ENCODE measurements at regions not wholly inside any gene's neighbourhood (a gene's known extent, or its start where the extent isn't known, plus 50 kb on each side); places are given as distances from the start of the nearest gene placed in this dataset.

DNA sequence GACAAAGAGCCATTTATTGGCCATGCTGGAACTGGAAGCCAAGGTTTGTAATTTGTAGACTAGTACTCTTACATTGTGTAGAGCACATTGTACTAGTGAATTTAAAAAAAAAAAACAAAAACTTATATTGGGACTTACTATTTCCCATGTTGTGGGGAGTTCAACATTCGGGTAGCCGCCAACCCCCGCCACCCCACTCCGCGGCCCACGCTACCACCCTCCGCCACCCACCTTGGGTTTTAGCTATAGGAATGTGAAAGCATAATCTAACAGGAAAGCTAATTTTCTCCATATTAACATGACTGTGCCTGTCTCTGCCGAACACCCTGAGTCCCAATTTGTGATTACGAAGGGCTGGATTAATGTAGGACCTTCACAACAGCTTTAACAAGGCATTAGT is 275.8 kb downstream of the FIGN start:
- DNase-seq (ENCODE audit: low spot score), result no peak

DNA sequence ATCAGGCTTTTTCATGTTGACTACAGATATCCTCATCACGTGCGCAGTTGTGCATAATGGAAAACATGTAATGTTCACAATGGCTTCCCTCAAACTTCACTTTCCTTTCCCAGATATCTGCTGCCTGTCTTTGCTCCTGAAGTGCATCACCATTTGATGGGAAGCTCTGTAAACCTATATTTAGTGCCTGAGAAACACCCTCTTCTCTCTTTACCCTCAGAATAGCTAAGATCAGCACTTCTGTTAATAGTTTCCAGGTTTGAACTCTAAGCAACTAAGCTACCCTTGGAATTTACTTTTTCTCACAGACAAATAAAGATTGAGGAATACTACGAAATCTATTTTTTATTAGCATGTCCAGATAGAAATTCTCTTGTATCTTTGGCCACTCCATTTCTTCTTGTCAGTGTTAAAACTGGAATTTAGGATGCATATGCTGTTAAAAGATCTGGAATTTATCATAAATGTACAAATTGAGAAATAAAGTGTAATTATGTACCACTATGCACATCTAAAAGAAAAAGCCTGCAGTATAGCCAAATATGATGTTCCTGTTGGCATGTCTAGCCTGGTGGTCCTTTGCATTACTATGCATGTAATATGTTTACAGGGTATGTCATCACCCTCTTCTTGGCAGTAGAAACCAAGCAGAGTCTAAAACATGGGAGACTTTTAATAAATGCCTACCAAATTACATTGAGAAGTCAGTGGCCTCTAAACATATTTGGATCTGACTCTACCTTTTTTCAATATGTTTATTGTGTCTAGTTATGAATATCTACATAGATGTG is 278.7 kb downstream of the FIGN start:
- no peak for DNase-seq (ENCODE audit: low spot score)

DNA sequence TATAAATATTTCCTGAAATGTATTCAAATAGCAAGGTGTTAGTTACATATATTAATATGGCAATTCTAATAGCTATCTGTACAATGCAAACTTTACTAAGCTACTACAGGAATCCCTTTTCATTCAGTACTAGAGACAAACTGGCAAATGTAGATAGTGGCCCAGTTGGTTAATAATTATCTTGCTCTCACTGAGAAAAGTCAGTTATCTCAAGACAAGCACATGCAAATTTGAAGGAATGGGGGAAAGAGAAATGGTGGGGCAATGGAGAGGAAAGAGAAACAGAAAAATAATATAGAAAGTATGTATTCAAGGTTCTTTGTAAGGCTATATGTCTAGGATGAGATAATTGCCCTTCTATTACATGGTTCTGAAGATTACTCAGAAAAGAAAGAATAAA is 280.0 kb downstream of the FIGN start:
- no peak for DNase-seq (ENCODE audit: low spot score)

DNA sequence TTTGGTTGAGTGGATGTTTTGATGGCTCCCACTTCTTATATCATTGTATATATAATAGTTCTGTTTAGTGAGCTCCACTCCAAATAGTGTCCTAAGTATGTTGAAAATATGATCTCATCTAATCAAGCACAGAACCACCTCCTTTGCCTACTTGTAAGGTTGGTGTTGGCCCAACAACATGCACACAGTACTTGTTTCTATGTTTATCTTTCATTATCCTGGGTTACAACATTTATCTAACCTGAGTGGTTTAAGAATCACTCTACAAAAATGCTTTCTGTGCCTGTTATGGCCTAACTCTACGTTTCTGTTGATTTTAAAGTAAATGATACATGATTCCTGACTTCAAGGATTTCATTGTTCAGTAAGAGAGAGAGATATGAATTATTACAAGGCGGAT is 281.9 kb downstream of the FIGN start:
- no peak for DNase-seq (ENCODE audit: low spot score)

DNA sequence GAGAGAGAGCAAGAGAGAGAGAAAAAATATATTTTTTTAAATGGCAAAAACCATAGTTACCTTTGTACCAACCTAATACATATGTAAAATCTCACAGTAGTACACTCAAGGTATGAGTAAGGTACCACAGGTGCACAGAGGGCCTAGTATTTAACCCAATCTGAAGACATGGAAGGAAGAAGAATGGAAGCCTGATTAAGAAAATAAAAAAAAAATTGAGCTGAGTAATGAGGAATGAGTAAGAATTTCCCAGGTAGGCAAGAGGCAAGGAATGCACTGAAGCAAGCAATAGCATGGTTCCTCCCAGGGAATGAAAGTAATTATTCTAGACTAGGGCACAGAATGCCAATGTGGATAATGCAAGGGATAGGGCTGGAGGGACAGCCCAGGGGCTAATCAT is 294.2 kb downstream of the FIGN start:
- no peak for DNase-seq (ENCODE audit: low spot score)

DNA sequence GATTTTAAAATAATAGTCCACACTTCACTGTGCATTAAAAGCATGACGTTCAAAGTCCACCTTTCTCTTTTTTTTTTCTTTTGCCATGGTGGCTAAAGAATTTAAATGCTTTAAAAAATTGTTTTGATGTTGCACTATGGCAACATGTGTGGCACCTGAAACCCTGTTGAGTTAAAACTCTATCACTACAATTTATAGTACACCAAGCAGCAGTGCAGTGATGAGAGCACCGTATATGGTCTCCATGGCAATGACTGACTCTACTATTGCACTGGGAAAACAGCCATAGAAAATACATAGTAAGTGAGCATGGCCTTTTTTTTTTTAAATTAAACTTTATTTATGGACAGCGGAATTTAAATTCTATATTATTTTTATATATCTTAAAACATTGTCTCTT is 298.8 kb downstream of the FIGN start:
- DNase-seq (ENCODE audit: low spot score), result peak; percentile 2

DNA sequence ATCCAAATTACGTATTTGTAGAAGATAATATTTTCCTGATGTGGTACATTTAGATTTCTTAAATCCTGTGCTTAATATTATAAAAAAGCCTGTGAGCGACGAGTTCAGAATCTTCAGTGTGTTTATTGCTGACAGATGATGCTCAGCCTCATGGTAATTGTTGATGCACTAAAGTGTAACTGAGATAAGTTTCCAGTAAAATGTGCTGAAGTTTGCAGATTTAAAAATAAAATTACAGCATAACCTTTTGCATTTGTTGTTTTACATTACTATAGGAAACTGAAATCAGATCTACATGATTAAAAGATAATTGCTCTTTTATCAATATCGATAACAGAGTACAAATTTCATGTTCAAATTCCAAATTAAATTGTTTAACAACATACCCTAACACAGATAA is 307.6 kb downstream of the FIGN start:
- no peak for DNase-seq (ENCODE audit: low spot score)

DNA sequence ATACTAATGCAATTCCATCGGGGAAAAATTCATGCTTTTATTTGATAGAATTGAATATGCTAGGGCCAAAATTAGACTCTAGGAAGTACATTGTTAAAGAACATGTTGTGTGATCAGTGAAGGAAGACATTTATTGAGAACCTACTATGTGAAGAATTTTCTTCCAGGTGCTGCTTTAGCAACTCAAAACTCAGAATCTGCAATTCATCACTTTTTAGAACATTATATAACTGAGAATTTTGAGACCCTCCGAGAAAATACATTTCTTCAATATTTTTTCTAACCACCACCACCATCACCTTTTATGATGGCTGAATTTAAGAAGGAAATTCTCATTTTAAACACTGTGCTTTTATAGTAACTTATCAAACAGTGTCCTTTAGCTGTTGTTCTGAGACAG is 315.2 kb downstream of the FIGN start:
- DNase-seq (ENCODE audit: low spot score), result no peak

DNA sequence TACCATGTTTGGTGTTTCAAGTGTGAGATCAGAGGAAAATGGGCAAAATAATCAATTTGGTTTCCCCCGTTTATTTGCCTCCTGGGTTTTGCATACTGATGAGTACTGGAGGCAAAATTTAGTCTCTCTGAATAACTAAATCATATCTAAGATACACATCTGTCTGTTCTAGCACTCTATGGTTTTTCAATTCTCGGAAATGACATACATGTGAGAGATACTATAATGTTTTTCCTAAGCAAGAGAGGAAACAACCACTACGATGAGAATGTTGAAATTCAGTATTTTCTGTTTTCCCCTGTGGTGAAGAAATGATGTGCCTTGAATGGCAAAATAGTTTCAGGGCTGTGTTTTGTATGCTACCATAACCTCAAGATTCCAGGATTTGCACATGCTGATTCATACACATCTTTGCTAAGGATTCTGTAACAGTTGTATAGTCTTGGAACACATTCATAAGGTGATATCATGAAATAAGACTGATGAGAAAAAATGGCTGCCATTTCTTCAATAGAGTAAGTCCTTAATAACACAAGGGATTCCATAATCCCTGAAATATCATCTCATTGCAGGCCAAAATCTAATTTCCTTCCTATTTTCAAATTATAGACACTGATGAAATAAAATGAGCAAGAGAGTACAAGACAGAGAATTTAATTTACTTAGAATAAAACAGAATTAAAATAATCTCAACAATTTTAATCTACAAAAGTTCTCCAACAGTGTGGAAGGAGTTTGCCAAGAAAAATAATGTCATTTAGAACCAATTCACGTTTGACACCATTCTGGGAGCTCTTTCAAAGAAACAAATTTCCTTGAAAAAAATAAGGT is 316.6 kb downstream of the FIGN start:
- DNase-seq (ENCODE audit: low spot score), result no peak

DNA sequence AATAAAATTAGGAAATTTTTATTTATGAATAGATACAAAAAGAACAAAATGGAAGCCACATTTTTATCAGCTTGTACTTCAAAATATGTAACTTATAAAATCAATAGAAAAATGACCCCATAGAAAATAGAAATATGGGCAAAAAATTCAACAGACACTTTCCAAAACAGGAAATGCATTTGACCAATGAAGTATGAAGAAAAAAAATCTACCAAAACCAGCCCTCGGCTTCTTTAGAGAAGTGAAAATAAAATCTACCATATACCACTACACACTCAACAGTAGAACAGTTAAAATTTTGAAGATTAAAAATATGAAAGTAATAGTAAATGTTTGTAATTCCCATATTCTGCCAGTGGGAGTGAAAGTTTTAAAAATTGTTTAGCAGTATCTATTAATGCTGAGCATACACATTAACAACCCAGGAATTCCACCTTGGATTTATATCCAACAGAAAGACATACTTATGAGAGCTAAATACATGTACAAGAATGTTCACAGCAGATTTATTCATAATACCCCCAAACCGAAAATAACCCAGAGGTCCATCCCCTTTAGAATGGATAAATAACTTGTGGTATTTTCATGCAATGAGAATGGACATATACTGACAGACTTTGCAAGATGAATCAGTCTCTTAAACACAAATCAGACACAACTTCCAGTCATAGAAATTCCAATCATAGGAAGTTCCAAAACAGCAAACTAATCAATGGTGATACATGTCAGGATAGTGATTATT is 318.0 kb downstream of the FIGN start:
- DNase-seq (ENCODE audit: low spot score), result no peak

DNA sequence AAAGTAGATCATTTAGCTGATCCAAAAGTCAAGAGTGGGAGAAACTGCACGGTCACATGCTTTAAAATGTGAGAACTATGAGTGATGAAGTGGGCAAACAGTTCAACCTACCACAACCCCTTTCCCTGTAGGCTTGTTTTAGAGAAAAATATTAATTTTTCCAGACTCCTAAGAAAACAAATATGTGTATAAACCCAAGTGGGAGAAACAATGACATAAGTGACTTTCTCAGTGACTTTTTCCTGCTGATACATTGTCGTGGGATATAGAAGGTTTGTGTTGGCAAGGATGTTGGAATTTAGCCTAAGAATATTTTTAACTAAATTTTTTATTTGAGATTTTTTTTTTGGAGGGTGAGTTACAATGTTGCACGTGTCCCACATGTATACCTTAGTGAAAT is 321.7 kb downstream of the FIGN start:
- DNase-seq (ENCODE audit: low spot score), result no peak

DNA sequence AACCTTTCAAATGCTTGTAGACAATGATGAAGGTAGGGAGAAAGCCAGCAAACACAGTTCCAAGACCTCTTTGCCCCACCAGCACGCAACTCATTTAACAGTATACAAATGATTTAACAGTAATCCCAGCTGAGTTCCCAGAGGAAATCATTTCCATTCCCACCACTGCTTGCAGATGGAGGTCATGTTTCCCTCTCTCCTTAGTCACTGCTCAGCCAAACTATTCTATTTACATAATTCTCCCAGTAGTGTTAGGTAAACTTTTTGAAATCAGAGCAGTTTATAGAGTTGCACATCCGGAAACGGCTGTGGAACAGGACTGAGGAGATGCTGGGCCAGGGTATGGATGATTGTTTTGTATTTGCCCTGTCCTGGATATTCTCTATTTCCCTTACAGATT is 328.5 kb downstream of the FIGN start:
- no peak for DNase-seq (ENCODE audit: low spot score)

DNA sequence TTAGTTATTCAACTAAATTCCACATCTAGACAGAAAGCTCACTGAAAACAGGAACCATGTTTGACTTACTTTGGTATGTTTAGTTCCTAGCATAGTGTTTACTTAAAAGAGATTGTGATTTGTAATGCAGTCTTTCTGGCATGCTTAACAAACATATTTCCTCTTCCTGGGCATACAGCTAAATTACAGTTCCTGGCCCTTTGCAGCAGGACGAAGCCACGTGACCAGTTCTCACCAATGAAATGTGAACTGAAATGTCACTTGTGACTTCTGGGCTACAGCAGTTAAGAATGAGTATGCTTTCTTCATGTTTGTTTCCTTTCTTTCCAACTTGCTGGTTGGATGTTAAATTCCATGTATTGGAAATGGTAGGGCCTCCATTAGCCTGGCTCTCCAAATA is 330.5 kb downstream of the FIGN start:
- no peak for DNase-seq (ENCODE audit: low spot score)

DNA sequence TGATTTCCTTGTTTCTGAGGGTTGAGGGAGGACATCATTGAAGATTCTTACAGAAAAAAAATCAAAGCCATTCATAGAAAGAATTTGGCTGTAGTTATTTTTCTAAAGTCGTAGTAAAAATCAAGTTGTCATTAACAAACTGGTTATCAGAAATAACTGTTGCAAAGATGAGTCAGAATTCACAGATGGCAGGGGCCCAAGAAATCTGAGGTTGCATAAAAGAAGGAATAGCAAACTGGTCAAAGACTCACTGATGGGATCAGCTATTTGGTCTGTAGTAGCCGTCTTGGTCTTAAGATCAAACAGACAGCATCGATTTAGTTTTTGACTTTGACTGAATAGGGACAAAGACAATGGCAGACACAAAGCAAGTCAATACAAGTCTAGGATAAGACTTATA is 334.3 kb downstream of the FIGN start:
- DNase-seq (ENCODE audit: low spot score), result peak; percentile 9

DNA sequence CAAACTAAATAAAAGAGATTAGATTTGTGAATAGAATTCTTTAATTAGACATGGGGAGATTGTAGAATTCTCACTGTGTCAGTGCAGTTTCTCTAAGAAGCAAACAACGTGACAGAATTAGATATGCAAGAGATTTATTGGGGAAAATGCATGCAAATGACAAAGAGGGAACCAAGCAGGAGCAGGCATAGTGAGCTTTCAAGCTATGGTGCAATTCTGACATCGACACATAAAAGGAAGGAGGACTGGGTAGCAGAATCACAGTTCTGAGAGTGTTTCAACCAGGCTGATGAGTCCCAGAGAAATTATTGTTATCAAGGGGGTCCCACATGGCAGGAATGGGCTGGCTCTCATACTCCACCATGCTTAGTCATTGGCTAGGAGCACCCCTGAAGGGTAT is 338.4 kb downstream of the FIGN start:
- no peak for DNase-seq (ENCODE audit: low spot score)

DNA sequence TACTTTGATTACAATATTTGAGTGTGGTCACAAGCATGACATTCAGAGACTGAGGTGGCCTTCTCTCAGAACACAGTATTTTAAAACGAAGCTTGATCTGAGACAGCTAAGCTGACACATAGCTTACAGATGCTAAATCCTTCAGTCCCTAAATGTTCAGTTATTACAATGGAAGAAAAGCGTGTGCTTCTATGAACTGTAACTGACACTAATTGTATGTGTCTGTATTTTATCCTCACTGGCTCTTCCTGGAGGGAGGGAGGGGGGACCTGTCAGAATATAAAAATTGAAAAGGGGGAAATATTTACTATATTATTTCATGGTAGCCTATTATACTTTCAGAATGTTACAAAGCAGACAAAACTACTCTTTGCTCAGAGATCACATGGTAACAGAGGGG is 340.2 kb downstream of the FIGN start:
- DNase-seq (ENCODE audit: low spot score), result no peak

DNA sequence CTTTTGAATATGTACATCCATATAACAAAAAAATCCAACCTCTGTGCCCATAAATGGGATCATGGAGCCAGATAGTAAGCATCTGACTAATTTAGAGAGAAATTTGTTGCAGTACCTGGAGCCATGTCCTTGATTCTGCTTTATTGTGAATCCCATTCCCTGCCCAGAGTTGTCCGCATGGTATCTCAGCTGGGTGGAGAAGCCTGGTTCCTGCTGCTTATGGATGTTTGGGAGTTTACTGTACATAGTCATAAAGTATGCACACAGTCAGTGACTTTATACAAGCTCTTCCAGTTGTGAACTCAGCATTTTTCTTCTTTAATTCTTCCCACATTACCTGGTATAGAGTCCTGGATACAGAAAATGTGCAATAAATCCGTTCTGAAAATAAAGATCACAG is 346.0 kb downstream of the FIGN start:
- DNase-seq (ENCODE audit: low spot score), result no peak

DNA sequence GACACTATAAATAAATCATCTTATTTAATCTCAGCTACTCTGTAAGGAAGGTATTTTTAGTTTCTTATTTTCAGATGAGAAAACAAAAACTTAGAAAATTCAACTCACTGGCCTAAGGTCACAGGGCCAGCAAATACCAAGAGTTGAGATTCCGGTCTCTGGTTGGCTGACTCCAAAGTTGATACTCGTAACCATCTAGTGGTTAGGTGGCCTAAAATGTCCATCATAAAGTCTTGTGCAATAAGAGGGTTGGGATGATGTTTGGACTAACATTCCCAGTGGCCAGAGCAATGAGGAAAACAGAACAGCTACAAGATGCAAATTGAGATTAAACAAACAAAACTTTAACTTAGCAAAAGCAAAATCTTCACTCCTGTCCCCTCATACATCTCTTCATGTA is 360.3 kb downstream of the FIGN start:
- DNase-seq (ENCODE audit: low spot score), result no peak

DNA sequence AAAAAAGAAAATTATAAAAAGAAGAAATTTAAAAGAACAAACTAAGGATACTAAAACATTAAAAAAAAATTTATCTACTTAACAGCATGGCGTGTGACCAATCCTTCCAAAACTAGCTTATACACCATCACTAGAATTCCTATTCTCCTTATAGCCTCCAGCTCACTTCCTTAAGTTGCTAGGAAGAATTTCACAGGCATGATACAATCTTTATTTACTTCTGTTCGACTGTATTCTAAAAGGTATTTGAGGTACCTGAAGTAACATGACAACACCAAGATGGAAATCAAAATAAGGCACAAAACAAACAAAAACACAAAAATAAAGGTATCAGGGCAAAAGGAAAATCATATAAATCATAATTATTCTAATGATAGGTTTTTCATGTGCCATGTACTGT is 360.7 kb downstream of the FIGN start:
- no peak for DNase-seq (ENCODE audit: low spot score)

DNA sequence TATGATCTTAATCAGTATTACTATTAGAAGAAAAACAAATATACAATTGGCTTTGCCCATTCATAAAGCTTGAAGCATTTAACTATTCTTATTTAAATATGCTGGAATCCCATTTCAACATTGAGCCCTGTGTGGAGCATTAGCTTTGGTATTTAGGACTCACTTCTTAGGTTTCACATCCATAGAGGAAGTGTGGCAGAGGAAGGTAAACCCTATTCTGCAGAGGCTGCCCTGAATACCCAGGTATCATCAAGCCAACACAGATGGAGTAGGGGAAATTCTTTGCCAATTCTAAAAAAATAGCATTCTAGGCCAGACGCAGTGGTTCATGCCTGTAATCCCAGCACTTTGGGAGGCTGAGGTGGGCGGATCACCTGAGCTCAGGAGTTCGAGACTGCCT is 361.5 kb downstream of the FIGN start:
- DNase-seq (ENCODE audit: low spot score), result no peak

DNA sequence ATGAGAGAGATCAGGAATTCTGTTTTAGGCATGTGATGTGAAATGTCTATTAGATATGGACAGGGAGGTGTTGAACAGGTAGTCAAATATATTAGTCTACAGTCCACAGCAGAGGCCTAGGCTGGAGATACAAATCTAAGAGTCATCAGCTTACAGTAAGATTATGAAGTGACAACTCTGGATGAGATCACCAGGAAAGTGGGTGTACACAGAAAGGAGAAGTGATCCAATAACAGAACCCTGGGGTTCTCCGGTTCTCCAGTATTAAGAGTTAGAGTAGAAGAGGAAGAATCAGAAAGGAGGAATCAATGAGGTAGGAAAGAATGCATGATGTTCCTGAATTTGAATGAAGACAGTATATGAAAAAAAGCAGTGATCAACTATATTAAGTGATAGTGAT is 362.3 kb downstream of the FIGN start:
- DNase-seq (ENCODE audit: low spot score), result no peak

DNA sequence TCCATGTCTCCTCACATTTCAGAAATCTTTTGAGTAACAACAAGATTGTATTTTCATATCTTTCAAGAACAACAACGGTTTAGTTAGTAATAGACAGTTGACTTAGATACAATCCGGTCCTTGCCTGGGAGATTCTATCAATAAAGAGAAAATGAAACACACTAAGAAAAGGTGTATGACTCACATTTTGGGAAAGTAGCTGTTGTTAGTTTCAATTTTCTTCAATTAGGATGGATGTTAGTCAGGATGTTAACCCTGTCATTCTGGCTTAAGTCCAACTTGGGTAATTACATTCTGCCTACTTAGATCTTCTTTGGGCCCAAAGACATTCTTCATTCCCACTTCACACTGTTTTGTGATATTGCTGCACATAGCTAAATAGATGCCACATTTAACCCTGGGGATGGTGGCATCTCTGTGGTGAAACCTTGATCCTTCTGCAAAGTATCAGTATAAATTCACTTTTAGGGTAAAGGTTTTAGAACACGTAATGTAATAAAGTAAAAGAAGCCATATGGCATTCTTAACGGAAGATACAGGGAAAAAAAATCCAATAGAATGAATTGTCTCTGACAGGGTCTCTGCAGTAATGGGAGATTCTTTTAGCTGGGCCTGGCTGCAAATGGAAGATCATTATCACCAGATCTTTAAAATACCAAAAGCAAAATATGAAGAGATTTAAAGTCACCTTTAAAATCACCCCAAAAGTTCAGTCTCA is 365.5 kb downstream of the FIGN start:
- DNase-seq (ENCODE audit: low spot score), result no peak

Measured in HT-29 (cell line).